Pulmonary artery endothelial cell (primary cell): ENCODE measurements at regions not wholly inside any gene's neighbourhood (a gene's known extent, or its start where the extent isn't known, plus 50 kb on each side); places are given as distances from the start of the nearest gene placed in this dataset.
"Not testable (repeated sequence)": the region's sequence is repeated elsewhere in the genome, so short reads cannot be mapped to it uniquely, and the experiment has no call there.

Experiments used
- DNase-seq: peaks from one replicate; pipeline ENCODE4 v3.0.0-alpha.2; 2011; ENCODE audit warnings: low read depth, low spot score

DNA sequence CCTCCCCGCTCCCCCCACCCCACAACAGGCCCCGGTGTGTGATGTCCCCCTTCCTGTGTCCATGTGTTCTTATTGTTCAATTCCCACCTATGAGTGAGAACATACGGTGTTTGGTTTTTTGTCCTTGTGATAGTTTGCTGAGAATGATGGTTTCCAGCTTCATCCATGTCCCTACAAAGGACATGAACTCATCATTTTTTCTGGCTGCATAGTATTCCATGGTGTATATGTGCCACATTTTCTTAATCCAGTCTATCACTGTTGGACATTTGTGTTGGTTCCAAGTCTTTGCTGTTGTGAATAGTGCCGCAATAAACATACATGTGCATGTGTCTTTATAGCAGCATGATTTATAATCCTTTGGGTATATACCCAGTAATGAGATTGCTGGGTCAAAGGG is 104.3 kb downstream of the MTPN start:
- DNase-seq = not testable (repeated sequence)

DNA sequence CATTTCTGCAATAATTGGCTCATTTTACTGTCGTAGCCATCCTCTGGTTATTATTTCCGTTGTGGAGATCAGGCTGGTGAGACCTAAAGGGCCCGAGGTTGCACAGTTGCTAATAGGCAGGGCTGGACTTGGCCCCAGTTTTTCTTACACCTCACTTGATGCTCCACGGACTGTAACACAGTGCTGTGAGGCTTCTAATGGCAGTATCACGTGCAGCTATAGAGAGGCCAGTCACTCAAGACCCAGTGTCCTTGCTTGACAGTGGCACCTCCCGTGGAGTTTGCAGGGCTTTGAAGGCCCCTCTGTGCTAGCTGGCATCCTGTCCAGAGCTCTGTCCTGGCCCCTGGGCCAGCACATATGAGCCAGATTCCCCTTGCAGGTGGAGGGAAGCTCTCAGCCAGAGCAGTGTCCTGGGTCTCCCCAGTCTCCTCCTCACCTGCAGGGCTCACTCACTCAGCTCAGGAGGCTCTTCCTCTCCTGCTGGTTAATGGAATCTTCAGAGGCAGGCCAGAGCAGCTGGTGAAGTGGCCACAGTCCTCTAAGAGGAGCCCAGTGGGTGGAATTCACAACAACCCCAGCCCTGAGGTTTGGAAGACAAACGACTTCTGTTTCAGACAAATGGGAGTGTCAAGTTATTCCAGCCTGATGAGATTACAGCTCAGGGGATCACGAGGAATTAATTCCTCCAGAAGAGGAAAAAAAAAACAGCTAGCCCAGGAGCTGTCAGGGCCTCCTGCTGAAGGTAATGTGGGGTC is 114.2 kb upstream of the FAM180A start:
- no peak for DNase-seq

DNA sequence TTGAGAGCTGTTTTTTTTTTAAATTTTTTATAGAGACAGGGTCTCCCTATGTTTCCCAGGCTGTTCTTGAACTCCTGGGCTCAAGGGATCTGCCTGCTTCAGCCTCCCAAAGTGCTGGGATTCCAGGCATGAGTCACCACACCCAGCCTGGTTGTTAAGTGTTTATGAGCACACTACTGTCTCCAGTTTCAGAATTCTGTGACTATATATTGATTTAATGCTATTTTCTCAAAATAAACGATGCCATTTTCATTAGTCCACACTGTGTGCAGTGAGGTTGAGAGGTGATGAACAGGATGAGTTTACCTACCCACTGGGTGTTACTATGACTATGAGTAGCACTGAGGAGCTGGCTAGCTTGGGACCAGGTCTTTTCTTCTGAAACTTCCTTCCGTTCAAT is 110.9 kb upstream of the FAM180A start:
- DNase-seq = no peak

DNA sequence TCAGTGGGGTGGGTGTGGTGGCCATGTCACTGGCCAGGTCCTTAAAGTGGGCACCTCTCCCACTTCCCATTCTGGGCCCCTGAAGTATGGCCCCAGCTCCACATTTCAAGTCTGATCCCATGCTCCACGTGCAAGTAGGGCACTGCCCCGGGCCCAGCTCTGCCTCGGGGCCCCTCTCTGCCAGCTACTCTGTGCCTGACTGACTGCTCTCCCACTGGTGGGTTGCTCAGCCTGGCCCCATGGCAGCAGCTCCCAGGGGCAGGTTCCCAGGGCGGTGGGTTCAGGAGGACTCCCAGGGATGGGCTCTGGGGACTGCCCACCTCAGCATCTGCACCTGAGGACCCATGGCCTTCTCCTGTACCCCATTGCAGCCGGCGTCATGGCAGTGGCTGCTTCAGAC is 110.2 kb upstream of the FAM180A start:
- DNase-seq = no peak

DNA sequence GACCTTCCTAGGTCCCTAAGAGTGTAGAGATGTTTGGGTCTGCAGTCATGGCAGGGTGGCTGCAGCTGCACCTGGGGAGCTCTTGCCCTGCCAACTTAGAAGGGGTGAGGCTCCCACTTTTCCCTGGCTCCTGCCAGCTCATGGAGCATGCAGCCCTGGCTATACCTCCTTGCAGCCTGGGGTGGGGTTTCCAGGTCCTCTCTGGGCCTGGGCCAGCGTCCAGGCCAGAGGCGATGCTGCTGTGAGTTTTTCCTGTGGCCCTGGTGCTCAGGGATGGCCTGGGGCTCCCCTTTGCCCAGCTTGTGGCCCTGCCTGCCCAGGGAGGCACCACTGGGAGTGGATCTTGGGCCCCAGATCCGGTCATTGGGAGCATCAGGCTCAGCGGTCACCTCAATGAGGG is 109.8 kb upstream of the FAM180A start:
- DNase-seq = no peak

DNA sequence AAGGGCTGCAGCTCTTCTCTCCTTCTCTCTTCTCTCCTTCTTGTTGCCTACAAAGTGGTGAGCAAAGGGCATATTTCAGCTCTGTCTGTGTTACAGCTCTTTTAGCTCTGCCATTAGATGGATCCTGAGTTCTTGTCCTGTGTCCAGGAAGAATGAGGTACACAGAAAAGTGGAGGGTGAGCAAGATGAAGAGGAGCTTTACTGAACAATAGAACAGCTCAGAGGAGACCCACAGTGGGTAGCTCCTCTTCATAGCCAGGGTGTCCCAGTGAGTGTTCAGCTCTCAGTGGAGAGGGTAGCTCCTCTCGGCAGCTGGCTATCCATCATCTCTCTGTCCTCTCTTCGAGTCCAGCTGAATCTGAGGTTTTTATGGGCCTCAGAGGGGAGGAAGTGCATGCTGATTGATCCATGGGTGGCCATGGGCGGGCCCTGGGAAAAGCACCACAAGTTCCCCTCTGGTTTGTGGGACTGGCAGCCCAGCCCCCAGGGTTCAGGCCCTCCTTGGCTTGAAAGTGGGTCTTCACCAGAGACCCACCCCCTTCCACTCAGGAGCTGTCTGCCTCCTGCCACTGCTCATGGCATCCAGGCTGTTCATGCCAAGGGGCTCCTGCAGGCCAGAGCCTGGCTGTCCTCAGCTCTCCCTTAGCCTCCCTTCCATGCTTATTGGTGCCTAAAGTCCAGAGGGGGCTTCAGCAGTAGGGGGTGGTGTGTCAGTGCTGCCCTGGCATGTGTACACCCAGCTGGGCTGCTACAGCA is 109.1 kb upstream of the FAM180A start:
- DNase-seq = no peak

DNA sequence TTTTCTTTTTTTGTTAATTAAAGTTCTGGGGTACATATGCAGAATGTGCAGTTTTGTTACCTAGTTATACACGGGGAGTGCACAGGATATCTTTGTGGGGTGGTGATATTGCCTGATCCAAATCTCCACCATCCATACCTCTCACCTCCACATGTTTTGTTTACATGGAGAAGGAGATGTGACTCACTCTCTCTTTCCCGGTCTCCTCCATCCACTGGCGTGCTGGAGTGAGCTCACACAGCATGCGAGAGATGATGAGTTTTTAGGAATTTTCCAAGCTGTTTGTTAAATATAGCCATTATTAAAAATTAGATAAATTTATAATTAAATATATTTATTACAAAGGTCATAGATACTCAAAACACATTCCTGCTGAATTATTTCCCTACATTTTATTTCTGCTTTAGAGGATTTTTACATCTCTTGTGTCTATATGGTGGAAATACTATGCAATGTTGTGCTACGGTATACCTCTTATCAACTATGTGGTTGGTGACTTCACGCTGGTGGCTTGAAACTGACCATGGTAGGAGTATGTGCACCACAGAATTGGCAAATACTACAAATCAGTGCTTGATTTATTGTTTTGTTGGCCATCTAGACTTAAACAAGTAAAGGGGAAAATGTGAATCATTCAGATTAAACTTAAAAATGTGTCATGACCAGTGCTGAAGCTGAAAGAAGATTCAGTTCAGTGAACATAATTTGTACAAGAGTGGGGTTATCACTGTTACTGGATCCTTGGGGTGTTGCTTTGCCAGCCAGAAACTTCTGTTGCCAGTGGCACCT is 107.9 kb upstream of the FAM180A start:
- DNase-seq = no peak

DNA sequence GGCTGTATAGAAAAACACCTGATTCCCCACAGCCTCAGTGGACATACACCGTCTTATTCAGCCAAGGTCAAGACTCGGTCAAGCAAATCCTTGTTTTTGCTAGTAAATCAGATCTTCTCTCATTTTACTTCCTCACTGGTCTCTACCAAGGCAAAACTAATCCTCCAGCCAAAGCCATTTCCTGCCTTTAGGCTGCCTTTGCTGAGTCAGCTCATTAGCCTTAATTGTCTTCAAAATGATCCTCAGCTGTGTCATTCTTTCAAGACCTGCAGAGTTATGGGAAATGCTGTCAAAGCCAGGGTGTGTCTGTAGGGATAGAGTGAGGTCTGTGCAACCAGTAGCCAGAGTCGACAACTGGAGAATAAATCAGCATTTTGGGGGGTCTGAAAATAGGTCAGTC is 107.2 kb upstream of the FAM180A start:
- DNase-seq = no peak

DNA sequence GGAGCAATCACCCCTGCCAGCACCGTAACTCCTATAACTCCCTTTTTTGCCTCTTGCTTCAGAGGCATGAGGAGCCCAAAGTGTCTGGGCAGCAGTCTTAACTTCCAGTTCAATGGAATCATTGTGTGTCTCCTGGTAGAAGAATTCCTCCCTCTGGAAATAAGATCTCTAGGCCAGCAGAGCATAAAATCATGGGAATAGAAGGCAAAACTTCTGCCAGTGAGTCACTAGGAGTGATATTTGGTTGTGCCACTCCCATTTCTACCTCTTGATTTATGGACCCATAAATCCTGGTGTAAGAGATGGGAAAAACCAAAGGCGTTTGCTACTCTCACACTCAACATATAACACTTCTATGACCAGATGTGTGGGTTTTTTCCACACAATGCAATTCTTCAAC is 104.9 kb upstream of the FAM180A start:
- DNase-seq = no peak

DNA sequence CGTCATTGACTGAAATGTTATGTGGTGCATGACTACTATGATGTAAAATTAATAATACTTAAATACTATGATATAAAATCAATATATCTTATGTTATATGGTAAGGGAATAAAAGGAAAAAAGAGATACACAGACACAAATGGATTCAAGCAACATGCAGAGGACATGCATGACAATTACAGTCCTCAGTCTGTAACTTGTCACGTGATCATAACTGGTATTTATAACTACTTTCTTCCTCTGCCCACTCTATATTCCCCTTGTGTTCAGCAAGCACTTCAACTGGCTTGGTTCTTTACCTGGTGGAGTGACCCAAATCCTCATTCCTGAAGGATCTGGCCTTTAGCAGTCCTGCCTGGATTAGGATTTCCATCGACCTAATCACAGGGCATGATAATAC is 104.4 kb upstream of the FAM180A start:
- DNase-seq = no peak

DNA sequence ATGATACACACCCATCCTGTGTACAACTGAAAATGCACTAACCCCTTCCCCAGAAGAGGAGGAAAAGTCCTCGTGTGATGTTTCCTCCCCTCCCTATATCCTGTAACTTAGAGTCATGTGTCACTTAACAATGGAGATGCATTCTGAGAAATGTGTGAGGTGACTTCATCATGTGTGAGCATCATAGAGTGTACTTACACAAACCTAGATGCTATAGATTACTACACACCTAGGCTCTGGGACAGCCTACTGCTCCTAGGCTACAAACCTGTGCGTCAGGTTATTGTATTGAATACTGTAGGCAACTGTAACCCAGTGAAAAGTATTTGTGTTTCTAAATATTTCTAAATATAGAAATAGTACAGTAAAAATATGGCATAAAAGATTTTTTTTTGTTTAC is 98.6 kb upstream of the FAM180A start:
- no peak for DNase-seq

DNA sequence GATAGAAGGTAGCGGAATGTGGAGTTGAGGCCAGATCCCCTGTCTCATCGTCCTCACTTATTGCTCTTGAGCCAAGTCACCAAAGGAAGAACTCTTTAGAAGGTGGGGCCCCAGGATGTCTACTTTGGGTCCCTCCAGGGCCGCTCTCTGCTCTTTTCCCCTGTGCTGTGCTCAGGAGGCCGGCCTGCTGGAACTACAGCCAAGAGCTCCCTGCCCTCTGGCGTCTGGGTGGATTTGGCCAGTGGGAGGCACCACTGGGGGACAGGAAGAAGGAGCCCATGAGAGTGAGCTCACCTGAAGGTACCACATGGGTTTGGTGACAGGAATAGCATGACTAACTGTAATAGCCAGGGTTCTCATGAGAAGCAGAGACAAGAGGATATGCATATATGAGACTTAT is 97.7 kb upstream of the FAM180A start:
- DNase-seq = no peak

DNA sequence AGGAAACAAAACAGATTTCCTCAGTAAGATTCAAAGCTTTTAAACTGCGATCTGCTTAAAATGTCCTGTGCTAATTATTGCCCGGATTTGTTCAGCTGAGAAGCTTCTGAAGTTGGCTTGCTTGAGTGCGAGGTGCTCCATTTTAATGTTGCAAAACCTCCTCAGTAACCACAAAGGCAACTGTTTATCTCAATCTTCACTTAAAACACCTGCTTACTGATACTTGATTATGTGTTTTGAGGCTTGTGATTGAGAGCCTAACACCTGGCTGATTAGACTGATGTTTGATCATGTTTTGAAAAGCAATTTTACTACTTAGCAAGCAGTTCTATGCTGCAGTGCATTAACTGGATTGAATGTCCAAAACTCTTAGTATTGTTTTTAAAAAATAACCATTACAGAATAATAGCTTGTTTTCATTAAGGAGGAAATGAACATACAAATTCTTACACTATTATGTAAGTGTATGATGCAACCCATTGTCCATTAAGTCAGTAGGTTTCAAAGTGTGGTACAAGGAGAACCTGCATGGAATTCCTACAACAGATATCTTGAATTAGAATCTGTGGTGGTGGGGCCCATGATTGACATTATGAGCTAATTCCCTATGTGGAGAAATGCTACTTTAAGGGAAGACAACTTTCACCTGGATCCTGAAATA is 96.9 kb upstream of the FAM180A start:
- no peak for DNase-seq

DNA sequence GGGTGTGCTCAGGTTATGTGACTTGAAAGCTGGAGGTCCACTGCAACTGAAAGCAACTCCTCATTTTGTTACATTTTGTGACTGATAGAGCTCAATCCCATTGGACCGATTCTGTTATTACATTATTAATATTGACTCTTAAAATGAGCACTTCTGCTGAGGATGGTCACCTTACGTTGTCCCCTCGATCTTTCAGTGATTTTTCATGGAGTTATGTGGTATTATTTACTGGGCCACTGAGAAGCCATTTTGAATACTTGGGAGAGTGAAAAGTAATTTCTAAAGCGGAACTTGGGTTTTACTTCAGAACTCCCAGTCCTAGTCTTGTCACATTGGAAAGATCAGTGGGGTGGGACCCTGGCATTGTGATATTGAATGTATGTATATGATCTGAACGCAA is 96.3 kb upstream of the FAM180A start:
- no peak for DNase-seq

DNA sequence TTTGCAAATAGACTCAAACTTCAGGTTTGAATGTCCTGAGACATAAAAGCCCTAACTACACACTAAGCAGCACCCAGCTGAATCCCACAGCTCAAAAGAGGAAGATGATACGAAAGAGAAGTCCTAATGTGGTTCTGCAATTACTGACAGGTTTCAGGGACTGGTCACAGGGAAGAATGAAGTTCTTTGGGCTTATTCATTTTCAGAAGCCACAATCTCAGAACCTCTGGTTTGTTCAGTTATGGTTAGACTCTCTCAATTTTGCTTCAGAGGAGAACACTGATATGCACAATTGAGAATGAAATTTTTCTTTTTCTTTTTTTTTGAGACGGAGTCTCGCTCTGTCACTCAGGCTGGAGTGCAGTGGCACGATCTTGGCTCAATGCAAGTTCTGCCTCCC is 94.6 kb upstream of the FAM180A start:
- no peak for DNase-seq

DNA sequence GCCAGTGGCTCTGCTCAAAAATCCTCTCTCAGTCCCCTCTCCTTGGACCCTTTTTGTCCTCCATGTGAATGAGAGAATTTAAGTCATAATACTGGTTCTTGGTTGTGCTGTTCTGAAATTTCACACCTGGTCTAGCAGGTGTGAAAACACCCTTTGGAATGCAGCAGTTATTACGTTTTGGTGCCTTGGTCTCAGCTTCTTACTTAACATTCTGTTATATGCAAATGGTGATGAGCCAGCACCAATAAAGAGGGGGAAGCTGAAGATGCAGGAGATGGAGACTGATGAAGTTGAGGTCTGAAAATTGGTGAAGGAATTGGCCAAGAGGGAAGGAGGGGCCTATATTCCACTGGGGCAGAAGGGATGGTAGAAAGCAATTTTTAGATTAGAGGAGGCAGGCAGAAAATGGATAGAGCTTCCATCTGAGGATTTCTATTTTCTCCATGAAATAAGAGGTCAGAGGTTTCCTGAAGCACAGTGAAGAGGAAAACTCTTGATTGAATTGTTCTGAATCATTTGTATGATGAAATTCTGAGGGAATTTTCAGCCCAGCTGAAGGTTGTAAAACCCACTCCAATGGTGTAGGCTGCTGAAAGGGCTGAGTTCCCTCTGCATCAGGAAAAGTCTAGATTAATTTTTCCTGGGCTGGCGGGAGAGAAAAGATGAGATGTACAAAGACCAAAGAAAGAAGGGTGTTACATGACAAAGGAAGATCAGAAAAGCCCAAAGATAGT is 94.0 kb upstream of the FAM180A start:
- DNase-seq = no peak

DNA sequence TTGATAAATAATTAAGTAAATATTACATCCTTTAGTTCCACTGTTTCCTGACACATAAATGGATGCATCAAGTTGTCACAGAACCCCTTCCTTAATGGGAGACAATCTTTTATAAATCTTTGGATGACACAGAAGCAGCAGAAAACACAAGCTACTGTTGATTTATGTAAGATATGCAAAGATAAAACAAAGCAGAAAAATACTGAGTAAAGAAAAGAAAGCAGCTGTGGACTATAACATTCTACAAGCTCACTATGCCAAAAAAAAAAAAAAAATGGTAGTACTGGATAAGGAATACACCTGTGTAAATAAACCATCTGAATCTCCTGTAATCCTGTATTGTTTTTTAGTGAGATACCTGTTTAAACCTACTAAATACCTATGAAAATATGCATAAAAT is 92.0 kb upstream of the FAM180A start:
- DNase-seq = no peak

DNA sequence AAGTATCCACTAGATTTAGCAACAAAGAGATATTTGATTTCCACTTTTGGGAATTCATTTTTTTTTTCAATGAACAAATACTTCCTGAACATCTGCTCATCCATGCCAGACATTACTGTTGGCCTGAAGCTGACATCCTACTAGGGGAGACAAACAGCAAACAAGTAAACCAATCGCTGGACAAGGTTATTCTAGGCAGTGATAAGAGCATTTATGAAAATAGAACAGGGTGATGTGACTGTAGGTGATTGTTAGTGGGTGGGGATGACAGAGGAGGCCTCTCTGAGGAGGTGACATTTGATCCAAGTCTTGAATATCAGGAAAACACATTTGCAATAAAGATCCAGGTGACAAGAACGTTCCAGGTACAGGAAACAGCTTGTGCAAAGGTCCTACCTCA is 89.1 kb upstream of the FAM180A start:
- no peak for DNase-seq

DNA sequence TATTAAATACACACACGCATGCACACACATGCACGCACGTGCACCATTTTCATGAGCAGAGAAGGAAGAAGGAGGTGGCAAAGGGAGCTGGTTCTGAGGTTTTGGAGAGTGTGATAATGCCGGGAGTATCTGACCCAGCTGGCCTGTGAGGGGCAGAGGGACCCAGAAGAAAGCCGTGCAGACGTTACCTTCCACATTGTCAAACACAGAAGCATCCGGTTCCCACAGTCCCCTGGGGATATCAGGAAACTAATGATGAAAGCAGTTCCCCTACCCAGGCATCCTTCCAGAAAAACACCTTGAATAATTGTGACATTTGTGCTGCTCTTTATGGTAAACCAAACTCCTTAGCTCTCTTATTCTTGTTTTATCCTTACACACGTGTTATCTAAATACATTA is 85.7 kb upstream of the FAM180A start:
- DNase-seq = no peak

DNA sequence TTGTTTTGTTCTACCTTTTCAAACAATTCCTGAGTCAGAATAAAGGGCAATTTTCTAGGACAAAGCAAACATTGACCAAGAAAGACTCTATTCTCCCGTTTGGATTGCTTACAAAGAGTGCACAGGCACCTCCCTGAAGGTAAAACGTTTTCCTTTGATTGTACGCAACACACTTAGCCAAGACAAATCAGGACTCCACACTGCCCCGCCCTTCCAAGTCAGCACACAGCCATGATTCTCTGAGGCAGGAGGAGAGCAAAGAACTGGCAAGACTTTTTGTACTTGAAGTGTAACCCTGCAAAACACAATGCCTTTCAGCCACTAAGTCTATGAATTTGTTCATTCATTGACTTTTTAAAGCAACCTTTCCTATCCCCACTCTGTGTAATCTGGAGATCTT is 85.0 kb upstream of the FAM180A start:
- no peak for DNase-seq
